Stomach (tissue), 8 donors: ENCODE measurements at regions not wholly inside any gene's neighbourhood (a gene's known extent, or its start where the extent isn't known, plus 50 kb on each side); places are given as distances from the start of the nearest gene placed in this dataset.

ENCODE experiments used
- DNase-seq, 2 donors: peaks; one replicate each; pipeline versions ENCODE4 v3.0.0 to v3.0.0-alpha.2; 2013 to 2019
- H3K27ac ChIP-seq, 5 donors: fragments of 200-600 bp in 4 of 5; sonication (generic) in 4 of 5; one replicate each; pipeline ENCODE4 v1.5.1; 2013 to 2019; ENCODE audit warnings: mild to moderate bottlenecking in 1 of 5, moderate library complexity in 1 of 5
- H3K27me3 ChIP-seq, 3 donors: fragments of 200-600 bp; sonication (generic); one replicate each; pipeline ENCODE4 v1.5.1; 2017 to 2019; ENCODE audit warnings: mixed run types in 1 of 3
- H3K36me3 ChIP-seq, 4 donors: fragments of 200-600 bp; sonication (generic); 1 replicate in 3 of 4; 2 replicates in 1 of 4; pipeline ENCODE4 v1.5.1; 2016 to 2019
- H3K4me1 ChIP-seq, 4 donors: fragments of 200-600 bp; sonication (generic); one replicate each; pipeline ENCODE4 v1.5.1; 2016 to 2019
- H3K4me3 ChIP-seq, 4 donors: fragments of 200-600 bp; sonication (generic) in 3 of 4; one replicate each; pipeline ENCODE4 v1.5.1; 2016 to 2019; ENCODE audit warnings: mild to moderate bottlenecking in 1 of 4
- H3K9me3 ChIP-seq, 4 donors: fragments of 200-600 bp; sonication (generic); one replicate each; pipeline ENCODE4 v1.5.1; 2016 to 2019
- CTCF ChIP-seq, 7 experiments: fragments of 450-650 bp in 4 of 7; fragments of 200-600 bp in 3 of 7; sonication (generic) in 3 of 7; IDR thresholded peaks; one replicate each; pipeline ENCODE4 v1.5.1; 2016 to 2019; ENCODE audit warnings: antibody characterized with exemption in 7 of 7, control low read depth in 2 of 7, mild to moderate bottlenecking in 1 of 7
- EP300 ChIP-seq: sonication (generic); formaldehyde crosslinking; IDR thresholded peaks from one replicate; pipeline ENCODE4 v1.6.1; 2017; ENCODE audit warnings: antibody characterized with exemption
- POLR2A ChIP-seq, 4 donors: fragments of 450-650 bp; IDR thresholded peaks; one replicate each; pipeline ENCODE4 v1.6.1; 2016; ENCODE audit warnings: antibody characterized with exemption in 4 of 4, control low read depth in 2 of 4, mild to moderate bottlenecking in 1 of 4, moderate library complexity in 1 of 4
- POLR2AphosphoS5 ChIP-seq, 3 donors: sonication (generic); formaldehyde crosslinking; IDR thresholded peaks; one replicate each; pipeline ENCODE4 v1.6.1; 2016; ENCODE audit warnings: antibody characterized with exemption in 3 of 3
- WGBS, 5 donors: extraction: QIAGEN DNeasy Blood & Tissue Kit in 3 of 5; methylation state at CpG; one replicate each; pipeline versions ENCODE4 v1.1.5 to v1.1.7; 2013 to 2018; 5-methylcytosine and 5-hydroxymethylcytosine counted together
- intact Hi-C: fragments of 100-400 bp; cut with DNase I; formaldehyde crosslinking; loops from one replicate; pipeline ENCODE4 v1.15.1; 2023; ENCODE audit warnings: low total_unique reads
- donor health status: healthy with polysubstance abuse.
- donor health status: Bipolar disorder and iron deficiency.
- donor health status: healthy.

- 63 to 73% (median 68%) methylated on average over 4 of the region's 4 CpGs for WGBS, 5 donors
- no peaks in the 10 kb centered on the region for H3K36me3 ChIP-seq
- H3K27ac ChIP-seq = no peak overlapping the region
- intact Hi-C loops = no loop called here
- TF ChIP-seq POLR2A (IDR thresholded peaks at IDR 0.05) = no peak
- TF ChIP-seq POLR2AphosphoS5 (IDR thresholded peaks at IDR 0.05) = no peak
- TF ChIP-seq EP300 = no peak
- TF ChIP-seq CTCF (IDR thresholded peaks at IDR 0.05) = no peak
- H3K4me3 ChIP-seq = no peak overlapping the region
- no peaks in the 10 kb centered on the region for H3K9me3 ChIP-seq
- no peaks in the 10 kb centered on the region for H3K4me1 ChIP-seq
- DNase-seq = no peak
- H3K27me3 ChIP-seq = no peaks in the 10 kb centered on the region
Measured at GRCh38 chr15:97140216-97140615, 809.7 kb downstream of the NR2F2 start.

GRCh38 chr15:97141360-97141759 is 810.9 kb downstream of the NR2F2 start:
- H3K4me1 ChIP-seq = no peaks in the 10 kb centered on the region
- intact Hi-C loops = no loop called here
- WGBS, 5 donors = 76 to 95% (median 90%) methylated on average over 1 of the region's 1 CpG
- H3K4me3 ChIP-seq = no peak overlapping the region
- DNase-seq = no peak
- H3K9me3 ChIP-seq = peaks cover 0 to 5% (median 0%) of the 10 kb centered on the region in 4 donors
- H3K36me3 ChIP-seq = no peaks in the 10 kb centered on the region
- no peak overlapping the region for H3K27ac ChIP-seq
- TF ChIP-seq CTCF (IDR thresholded peaks at IDR 0.05) (no peak), POLR2AphosphoS5 (IDR thresholded peaks at IDR 0.05) (no peak), EP300 (no peak)
- H3K27me3 ChIP-seq = no peaks in the 10 kb centered on the region

GRCh38 chr15:97141871-97142270 is 811.4 kb downstream of the NR2F2 start:
- 38 to 47% (median 40%) methylated on average over 2 of the region's 2 CpGs for WGBS, 5 donors
- H3K9me3 ChIP-seq = peaks cover 0 to 5% (median 0%) of the 10 kb centered on the region in 4 donors
- H3K36me3 ChIP-seq = no peaks in the 10 kb centered on the region
- no peak overlapping the region for H3K4me3 ChIP-seq
- no peak for DNase-seq
- H3K4me1 ChIP-seq = no peaks in the 10 kb centered on the region
- H3K27me3 ChIP-seq = no peaks in the 10 kb centered on the region
- no peak overlapping the region for H3K27ac ChIP-seq
- TF ChIP-seq CTCF (IDR thresholded peaks at IDR 0.05) = no peak
- TF ChIP-seq POLR2A (IDR thresholded peaks at IDR 0.05) = no peak
- no peak for TF ChIP-seq POLR2AphosphoS5 (IDR thresholded peaks at IDR 0.05)
- no peak for TF ChIP-seq EP300
- intact Hi-C loops = no loop called here

GRCh38 chr15:97143592-97144376 is 813.3 kb downstream of the NR2F2 start:
- DNase-seq = no peak
- Histone ChIP-seq H3K27ac (no peak overlapping the region), H3K4me3 (no peak overlapping the region), H3K9me3 (peaks cover 0 to 5% (median 0%) of the 10 kb centered on the region in 4 donors), H3K36me3 (no peaks in the 10 kb centered on the region), H3K4me1 (no peaks in the 10 kb centered on the region), H3K27me3 (no peaks in the 10 kb centered on the region)
- intact Hi-C loops = no loop called here
- WGBS, 5 donors = 81 to 90% (median 88%) methylated on average over 6 of the region's 6 CpGs
- TF ChIP-seq EP300 (no peak), POLR2A (IDR thresholded peaks at IDR 0.05) (no peak), CTCF (IDR thresholded peaks at IDR 0.05) (no peak), POLR2AphosphoS5 (IDR thresholded peaks at IDR 0.05) (no peak)
